ENCODE measurements at regions not wholly inside any gene's neighbourhood (a gene's known extent, or its start where the extent isn't known, plus 50 kb on each side); places are given as distances from the start of the nearest gene placed in this dataset.

- ChIA-PET POLR2A (no interaction called here), CTCF (interaction anchor here (0.7 kb wide), 1 partner anchor 8 kb away, joined by 3 read pairs; no protein-coding TSS in a partner anchor)
- Histone ChIP-seq H3K27ac (ENCODE audit: extremely low read depth, low read depth, low read length) (no peak overlapping the region), H3K4me1 (ENCODE audit: control insufficient read depth, insufficient read depth, low read length) (no peaks in the 10 kb centered on the region), H3K4me3 (ENCODE audit: low read depth, low read length) (no peak overlapping the region), H3K36me3 (ENCODE audit: control insufficient read depth in 2 of 2, insufficient read depth in 1 of 2, low read length in 2 of 2) (no peaks in the 10 kb centered on the region), H3K9me3 (ENCODE audit: control insufficient read depth, insufficient read depth, low read depth, low read length) (no peaks in the 10 kb centered on the region)
- TF ChIP-seq ZBTB17 (tag by site-specific recombination; IDR thresholded peaks at IDR 0.05) (no peak), HOXD13 (CRISPR knock-in tag; IDR thresholded peaks at IDR 0.05; ENCODE audit: borderline replicate concordance) (no peak), MZF1 (tag by site-specific recombination; IDR thresholded peaks at IDR 0.05; ENCODE audit: borderline replicate concordance) (no peak)
Measured at GRCh38 chr4:81356621-81357020, 115.1 kb downstream of the RASGEF1B start.

GRCh38 chr4:81355136-81355535 is 116.6 kb downstream of the RASGEF1B start:
- CTCF ChIA-PET = interaction anchor here (1.0 kb wide), 1 partner anchor 285 kb away, joined by 3 read pairs; no protein-coding TSS in a partner anchor

GRCh38 chr4:81353861-81354260 is 117.8 kb downstream of the RASGEF1B start:
- Histone ChIP-seq H3K4me3 (ENCODE audit: low read depth, low read length) (no peak overlapping the region), H3K27ac (ENCODE audit: extremely low read depth, low read depth, low read length) (no peak overlapping the region), H3K36me3 (ENCODE audit: control insufficient read depth in 2 of 2, insufficient read depth in 1 of 2, low read length in 2 of 2) (no peaks in the 10 kb centered on the region), H3K9me3 (ENCODE audit: control insufficient read depth, insufficient read depth, low read depth, low read length) (no peaks in the 10 kb centered on the region), H3K4me1 (ENCODE audit: control insufficient read depth, insufficient read depth, low read length) (no peaks in the 10 kb centered on the region)
- CTCF ChIA-PET = interaction anchor here (0.6 to 1.6 kb wide), 3 partner anchors 284 to 461 kb away, joined by 3 to 6 read pairs (median 4); no protein-coding TSS in a partner anchor
- no peak for TF ChIP-seq ZNF629 (tag by site-specific recombination; IDR thresholded peaks at IDR 0.05)
- POLR2A ChIA-PET = no interaction called here

More at GRCh38 chr4:81355136-81355535, 116.6 kb downstream of the RASGEF1B start:
- Histone ChIP-seq H3K4me1 (ENCODE audit: control insufficient read depth, insufficient read depth, low read length) (no peaks in the 10 kb centered on the region), H3K4me3 (ENCODE audit: low read depth, low read length) (no peak overlapping the region), H3K9me3 (ENCODE audit: control insufficient read depth, insufficient read depth, low read depth, low read length) (no peaks in the 10 kb centered on the region), H3K27ac (ENCODE audit: extremely low read depth, low read depth, low read length) (no peak overlapping the region), H3K36me3 (ENCODE audit: control insufficient read depth in 2 of 2, insufficient read depth in 1 of 2, low read length in 2 of 2) (no peaks in the 10 kb centered on the region)
- POLR2A ChIA-PET = no interaction called here
- TF ChIP-seq ZNF404 (tag by site-specific recombination; IDR thresholded peaks at IDR 0.05) (no peak), ZNF280D (tag by site-specific recombination; IDR thresholded peaks at IDR 0.05) (no peak), HIC1 (tag by site-specific recombination; IDR thresholded peaks at IDR 0.05) (no peak), YY1 (tag by site-specific recombination; IDR thresholded peaks at IDR 0.05) (no peak), ZNF114 (tag by site-specific recombination; IDR thresholded peaks at IDR 0.05) (no peak), ZBTB1 (tag by site-specific recombination; IDR thresholded peaks at IDR 0.05) (no peak), ZBTB7A (tag by site-specific recombination; IDR thresholded peaks at IDR 0.05; ENCODE audit: low read depth) (no peak)

- H3K4me3 ChIP-seq (ENCODE audit: low read depth, low read length) = no peak overlapping the region
- no peaks in the 10 kb centered on the region for H3K4me1 ChIP-seq (ENCODE audit: control insufficient read depth, insufficient read depth, low read length)
- no peaks in the 10 kb centered on the region for H3K9me3 ChIP-seq (ENCODE audit: control insufficient read depth, insufficient read depth, low read depth, low read length)
- no peak overlapping the region for H3K27ac ChIP-seq (ENCODE audit: extremely low read depth, low read depth, low read length)
- ChIA-PET POLR2A (no interaction called here), CTCF (interaction anchor here (0.6 to 2.7 kb wide), 16 partner anchors 9 to 990 kb away, joined by 3 to 61 read pairs (median 4); no protein-coding TSS in a partner anchor)
- H3K36me3 ChIP-seq (ENCODE audit: control insufficient read depth in 2 of 2, insufficient read depth in 1 of 2, low read length in 2 of 2) = no peaks in the 10 kb centered on the region
- no peak for TF ChIP-seq ZNF514 (tag by site-specific recombination; IDR thresholded peaks at IDR 0.05)
Measured at GRCh38 chr4:81352446-81352835, 119.3 kb downstream of the RASGEF1B start.

Data from HEK293 (cell line).